Activated CD8-positive, alpha-beta memory T cell treated with anti-CD3 and anti-CD28 coated beads for 36 hours (primary cell): ENCODE measurements at regions not wholly inside any gene's neighbourhood (a gene's known extent, or its start where the extent isn't known, plus 50 kb on each side); places are given as distances from the start of the nearest gene placed in this dataset.
"Not testable (repeated sequence)": the region's sequence is repeated elsewhere in the genome, so short reads cannot be mapped to it uniquely, and the experiment has no call there.

Experiments used
- CTCF ChIA-PET: fragments of 350-600 bp; sonication (Branson Sonifier 250); formaldehyde crosslinking; loops from one replicate; lab custom pipeline; 2021; ENCODE audit warnings: antibody characterized with exemption; lab: Charles Lee
- POLR2A ChIA-PET: fragments of 350-600 bp; sonication (Branson Sonifier 250); formaldehyde crosslinking; loops from one replicate; lab custom pipeline; 2021; ENCODE audit warnings: antibody characterized with exemption; lab: Charles Lee

DNA sequence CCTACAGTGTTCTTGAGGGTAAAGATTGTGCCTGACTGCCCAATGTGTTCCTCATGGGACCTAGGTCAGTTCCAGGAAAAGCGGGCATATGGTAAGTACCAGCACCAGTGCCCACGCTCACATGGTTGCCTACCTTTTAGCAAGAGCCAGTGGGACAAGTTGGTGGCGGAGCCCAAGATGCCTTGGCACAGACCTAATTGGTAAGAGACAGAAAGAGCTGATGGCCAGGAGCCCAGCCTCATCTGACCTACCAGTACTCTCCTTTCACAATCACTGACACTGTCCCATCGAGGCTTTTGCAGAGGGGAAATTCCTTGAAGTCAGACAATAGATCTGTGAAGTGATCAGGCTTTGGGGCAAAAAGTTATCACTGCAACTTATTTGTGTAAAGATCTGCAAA is 98.4 kb upstream of the BCL6 start:
- POLR2A ChIA-PET: no interaction called here
- CTCF ChIA-PET: interaction anchor here (0.6 kb wide), 1 partner anchor 73 kb away, joined by 3 read pairs; no protein-coding TSS in a partner anchor

DNA sequence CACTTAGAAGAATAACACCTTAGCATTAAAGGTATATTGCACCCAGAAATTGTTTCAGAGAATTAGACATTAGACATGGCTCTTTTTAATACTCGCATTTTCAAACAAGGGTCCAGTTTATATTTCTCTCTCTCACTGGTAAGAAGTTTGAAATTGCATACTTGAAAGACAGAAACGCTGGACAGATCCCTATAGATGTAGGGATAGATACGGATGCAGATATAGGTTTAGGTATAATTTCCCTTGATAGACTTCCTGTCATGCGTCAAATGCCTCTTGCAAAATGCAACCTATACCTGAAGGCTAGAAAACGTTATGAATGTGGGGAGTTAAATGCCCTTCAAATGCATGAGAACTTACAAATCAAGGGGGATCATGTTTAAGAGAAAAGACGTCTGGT is 99.4 kb upstream of the BCL6 start:
- CTCF ChIA-PET: no interaction called here
- POLR2A ChIA-PET: no interaction called here

DNA sequence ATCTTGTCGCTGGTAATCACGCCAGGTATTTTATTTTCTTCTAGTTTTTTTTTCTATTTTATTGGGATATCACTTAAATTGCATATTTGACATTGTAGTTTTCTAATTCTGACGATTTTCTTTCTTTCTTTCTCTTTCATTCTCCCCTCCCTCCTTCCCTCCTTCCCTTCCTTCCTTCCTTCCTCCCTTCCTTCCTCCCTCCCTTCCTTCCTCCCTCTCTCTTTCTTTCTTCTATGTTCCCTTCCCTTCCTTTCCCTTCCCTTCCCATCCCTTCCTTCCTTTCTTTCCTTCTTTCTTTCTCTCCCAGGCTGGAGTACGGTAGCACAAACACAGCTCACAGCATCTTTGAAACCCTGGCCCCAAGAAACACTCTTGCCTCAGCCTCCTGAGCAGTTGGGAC is 100.6 kb upstream of the BCL6 start:
- CTCF ChIA-PET: no interaction called here
- POLR2A ChIA-PET: no interaction called here

DNA sequence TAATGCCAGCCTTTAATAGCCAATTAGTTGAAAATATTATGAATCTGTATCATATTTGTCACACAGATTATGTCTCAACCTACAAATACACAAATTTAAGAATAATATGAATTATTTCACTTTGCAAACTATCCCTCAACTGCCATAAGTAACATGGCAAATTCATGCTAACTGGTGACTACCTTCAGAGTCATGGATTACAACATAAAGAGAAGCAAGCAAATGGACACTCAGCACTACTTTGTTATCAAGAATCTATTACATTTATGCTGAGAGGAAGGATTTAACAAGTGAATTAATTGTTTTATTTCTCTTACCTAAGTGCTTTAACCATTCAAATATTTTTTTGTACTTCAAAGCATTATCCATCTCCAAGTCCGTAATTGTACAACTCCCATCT is 103.1 kb upstream of the BCL6 start:
- CTCF ChIA-PET: no interaction called here
- POLR2A ChIA-PET: no interaction called here

DNA sequence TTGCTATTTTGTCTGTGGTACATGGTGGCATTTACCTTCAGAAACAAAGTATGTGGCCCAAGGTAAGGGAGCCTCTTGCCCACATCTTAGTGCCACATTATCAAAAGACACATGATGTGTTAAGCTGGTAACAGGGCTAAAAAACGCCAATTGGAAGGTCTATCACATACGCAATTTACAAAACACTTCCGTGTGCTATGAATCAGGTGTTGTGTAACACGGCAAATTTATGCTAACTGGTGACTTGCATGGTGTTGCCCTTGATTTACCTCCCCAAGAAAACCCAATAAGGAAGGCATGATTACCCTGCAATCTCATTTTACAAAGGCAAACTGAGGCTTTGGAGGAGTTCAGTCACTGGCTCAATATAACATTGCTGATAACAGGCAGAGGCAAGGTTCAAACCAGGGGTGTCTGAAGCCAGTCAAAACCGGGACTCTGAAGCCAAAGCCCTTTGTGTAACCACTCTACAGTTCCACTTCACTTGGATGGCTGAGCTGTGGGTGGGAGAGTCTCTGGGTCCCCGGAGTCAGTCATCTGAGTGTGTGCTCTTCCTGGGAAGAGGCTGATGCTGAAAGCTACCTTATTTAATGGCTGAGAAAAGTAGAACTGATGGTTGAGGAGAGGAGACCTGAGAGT is 103.9 kb upstream of the BCL6 start:
- ChIA-PET CTCF (no interaction called here), POLR2A (no interaction called here)

DNA sequence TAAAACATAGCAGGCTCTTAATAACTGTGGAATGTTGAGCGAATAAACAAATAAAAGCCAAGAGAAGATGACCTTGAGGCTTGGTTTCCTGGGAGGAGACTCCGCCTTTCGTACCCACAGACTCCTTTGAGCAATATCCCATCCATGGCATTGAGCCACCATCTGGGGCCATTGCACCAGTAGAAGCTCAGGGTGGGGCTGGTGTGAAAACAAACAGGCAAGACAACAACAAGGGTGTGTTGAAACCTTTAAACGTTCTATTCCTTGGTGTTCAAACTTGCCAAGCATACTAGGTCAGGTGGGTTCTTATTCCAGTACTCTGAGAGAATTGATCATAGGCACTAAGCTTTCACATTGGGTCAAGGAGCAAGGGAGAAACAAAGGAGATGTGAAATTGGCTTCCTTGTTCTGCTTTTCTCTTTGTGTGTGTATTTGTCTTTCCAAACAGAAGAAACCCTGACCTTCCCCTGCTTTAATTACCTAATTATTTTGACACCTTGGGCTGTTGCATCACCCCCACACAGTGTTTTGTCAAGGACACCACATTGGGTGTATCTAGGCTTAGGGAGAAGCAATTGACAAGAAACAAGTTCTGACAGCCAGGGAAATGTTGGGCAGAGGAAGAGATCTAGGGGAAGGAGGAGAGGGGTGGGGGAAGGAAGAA is 105.1 kb upstream of the BCL6 start:
- POLR2A ChIA-PET: no interaction called here
- CTCF ChIA-PET: no interaction called here

DNA sequence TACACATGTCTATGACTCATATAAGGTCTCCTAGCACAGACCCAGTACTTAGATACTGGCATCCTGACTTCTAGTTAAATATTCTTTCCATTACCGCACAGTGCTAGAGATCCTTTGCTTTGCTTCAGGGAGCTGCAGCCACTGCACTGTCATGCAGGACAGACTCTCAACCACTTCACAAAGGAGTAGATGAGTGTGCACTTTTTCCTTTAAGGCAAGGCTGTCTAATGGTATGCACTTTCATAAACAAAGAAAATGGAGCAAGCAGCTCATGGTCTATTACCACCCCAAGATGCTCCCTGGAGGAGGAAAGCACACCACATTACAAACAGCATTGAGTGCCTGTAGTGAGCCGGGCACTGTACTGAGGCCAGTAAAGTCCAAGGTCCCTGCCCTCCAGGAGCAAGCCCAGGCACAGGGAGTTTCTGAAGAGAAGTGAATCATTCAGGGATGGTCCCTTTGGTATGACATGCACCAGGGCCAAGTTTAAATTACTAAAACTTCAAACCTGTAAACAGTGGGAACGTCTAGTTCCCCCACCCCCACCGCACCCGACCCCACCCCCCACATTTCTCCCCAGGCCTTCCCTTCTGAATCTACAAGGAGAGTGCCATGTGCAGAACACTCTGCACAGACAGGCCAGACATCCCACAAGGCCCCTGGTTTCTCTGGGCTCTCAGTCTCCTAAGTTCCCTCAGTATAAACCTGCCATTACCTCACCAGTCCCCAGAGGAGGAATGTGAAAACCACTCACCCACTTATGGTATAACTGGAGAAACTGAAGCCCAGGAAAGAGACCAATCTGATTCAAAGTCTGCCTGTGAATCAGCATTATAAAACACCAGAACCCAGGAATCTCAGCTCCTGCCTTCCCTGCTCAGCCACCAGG is 107.8 kb upstream of the BCL6 start:
- ChIA-PET CTCF (no interaction called here), POLR2A (no interaction called here)

DNA sequence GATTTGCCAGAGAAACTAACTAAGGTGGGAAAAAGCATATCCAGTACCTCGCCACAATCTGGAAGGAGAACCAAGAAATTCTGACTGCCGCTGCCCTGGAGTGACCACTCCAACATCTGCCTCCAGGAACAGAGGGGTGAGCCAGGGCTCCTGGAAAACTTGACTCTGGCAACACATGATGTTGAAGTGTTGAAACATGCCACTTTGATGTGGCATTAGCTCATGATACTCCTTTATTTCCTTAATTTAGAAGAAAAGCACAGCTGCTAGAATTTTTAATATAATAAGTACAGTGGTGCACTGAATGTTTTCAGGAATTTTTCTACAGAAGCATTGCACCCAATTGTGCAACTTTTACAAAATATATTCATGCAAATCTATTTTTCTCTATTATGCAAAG is 109.9 kb upstream of the BCL6 start:
- ChIA-PET CTCF (no interaction called here), POLR2A (no interaction called here)

DNA sequence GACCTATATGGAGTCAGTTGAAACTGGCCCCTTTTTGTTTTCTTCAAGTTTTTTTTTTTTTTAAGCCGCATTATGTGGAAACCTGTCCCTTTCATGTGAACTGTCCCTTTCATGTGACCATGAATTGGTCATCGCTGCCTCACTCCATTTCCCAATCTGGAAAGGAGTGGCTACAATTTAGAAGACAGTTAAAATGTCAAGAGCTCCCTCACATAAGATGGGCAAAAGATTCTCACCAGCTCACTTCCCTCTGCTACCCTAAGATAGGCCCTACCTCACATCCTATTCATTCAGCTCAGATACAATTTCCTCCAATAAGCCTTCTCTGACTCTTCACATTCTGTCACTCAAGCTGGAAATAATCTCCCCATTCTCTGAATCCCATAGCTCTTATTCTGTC is 111.3 kb upstream of the BCL6 start:
- CTCF ChIA-PET: no interaction called here
- POLR2A ChIA-PET: no interaction called here

DNA sequence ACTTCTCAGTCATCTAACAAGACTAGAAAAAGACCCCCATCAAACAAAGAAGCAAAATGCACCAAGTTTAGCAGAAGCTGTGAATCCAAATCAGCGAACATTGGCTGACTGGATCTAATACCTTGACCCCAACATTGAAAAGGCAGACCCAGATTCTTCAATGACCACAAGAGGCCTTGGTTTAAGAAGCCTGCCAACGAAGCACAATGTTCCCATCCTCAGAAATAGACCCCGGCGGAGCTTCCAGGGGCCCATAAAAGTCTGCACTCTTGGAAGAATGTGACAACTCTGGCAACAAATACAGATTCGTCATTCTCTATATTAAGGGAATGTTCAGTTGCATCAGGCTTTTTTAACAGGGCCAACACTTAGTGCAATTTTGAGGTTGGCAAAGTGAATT is 112.8 kb upstream of the BCL6 start:
- ChIA-PET CTCF (no interaction called here), POLR2A (no interaction called here)

DNA sequence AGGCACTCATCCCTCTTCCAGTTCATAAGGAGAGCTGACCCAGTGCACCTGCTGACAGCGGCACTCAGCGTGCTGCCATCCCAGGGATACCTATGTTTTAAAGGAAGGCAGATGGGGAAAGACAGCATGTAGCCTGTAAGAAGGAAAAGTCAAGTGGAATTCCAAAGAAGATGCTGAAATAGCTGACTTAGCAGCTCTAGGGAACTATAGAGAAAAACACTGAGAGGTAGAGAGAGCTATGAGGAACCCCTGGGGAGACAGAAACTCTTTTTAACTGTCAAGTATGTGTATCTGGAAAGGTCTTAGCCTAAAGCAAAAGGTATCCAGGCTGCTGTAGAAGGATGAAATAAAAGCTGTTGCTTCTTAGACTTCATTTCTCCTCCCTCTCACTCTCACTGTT is 113.4 kb upstream of the BCL6 start:
- POLR2A ChIA-PET: no interaction called here
- CTCF ChIA-PET: no interaction called here

DNA sequence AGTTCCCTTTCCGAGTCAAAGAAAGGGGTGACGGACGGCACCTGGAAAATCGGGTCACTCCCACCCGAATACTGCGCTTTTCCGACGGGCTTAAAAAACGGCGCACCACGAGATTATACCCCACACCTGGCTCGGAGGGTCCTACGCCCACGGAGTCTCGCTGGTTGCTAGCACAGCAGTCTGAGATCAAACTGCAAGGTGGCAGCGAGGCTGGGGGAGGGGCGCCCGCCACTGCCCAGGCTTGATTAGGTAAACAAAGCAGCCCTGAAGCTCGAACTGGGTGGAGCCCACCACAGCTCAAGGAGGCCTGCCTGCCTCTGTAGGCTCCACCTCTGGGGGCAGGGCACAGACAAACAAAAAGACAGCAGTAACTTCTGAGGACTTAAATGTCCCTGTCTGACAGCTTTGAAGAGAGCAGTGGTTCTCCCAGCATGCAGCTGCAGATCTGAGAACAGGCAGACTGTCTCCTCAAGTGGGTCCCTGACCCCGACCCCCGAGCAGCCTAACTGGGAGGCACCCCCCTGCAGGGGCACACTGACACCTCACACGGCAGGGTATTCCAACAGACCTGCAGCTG is 117.5 kb upstream of the BCL6 start:
- CTCF ChIA-PET, POLR2A ChIA-PET: not testable (repeated sequence)

DNA sequence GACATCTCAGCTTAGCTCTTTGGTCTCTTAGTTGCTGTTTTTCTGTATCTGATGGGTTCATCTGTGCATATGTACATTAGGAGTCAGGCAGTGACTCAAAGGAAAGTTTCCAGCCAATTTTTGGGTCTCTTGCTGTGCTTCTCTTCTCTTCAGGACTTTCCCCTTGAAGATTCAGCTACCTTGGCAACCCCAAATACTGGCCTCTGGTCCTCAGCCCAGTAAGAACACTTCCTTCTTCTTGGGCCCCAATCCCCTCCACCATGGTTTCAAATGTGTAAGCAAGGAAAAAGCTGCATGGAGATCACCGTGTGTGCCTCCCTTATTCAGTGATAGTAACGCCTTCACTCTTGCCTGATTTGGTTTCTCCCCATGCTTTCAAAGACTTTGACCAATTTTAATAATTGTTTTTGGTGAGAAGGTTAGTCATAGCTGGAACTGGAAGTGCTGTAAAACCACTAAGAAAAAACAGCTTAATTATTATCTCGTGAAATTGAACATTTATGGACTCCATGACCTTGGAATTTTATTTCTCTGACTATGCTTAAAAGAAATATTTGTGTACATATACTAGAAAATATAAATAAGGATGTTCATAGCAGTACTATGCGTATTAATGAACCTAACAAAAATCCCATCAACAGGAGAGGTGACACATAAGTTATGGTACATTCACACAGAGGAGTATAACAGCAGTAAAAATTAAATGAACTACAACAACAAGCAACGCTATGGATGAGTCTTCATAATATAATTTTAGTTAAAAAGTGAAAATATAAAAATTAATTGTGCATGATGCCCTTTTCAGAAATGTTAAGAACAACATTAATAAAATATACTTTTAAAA is 125.3 kb upstream of the BCL6 start:
- POLR2A ChIA-PET: interaction anchor here (0.6 to 1.3 kb wide), 3 partner anchors 68 to 124 kb away, joined by 3 to 4 read pairs (median 4); no protein-coding TSS in a partner anchor
- CTCF ChIA-PET: no interaction called here

DNA sequence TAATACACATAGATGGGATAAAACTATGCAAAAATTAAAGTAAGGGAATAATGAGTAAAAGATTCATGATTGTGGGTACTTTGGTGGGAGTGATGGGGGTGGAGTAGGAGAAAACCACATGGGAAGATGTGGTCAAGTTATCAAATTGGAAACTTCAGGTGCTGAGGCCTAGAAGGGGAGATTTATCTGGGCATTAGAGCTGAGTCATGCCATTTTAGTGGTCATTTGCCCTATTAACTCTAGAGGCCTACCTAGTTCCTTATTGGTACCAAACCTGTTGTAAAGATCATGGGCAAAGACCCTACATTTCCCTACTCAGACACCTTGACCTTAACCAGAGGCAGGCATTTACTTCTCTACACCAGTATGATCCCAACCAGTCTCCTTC is 125.9 kb upstream of the BCL6 start:
- ChIA-PET CTCF (no interaction called here), POLR2A (interaction anchor here (0.6 to 1.3 kb wide), 2 partner anchors 68 to 71 kb away, joined by 3 to 4 read pairs; no protein-coding TSS in a partner anchor)

DNA sequence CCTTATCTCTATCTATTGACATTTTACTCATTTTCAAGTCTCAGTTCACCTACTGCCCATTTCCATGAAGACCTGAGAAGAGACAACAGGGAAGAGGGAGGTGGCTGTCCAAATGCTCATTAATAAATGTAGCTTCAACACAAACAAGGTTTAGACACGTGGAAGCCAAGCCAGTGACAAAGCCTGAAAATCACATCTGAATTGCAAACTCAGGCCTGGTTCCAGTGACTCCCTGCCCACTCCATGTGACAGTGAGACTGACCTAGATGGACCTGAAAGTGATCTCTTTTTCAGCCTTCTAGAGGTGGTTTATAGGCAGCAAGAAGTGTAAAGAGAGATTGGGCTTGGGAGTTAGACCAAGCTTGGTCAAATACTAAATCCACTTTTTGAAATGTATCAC is 126.6 kb upstream of the BCL6 start:
- POLR2A ChIA-PET: no interaction called here
- CTCF ChIA-PET: no interaction called here

DNA sequence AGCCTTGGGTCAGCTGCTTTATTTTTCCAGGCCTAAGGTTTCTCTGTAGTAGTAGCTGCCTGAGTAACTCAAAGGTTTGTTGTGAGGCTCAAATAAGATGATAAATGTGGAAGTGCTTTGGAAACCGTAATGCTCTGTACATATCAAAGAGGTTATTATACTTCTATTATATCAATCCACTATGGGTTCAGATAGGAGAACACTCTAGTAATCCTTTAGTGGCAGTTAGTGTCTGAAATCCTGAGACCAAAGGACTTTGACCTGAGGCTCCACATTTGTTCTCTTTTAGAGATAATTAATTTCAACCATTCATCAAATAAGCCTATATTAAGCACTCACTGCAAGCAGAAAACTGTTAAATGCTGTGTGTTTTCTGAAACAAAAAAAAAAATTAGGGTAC is 128.6 kb upstream of the BCL6 start:
- POLR2A ChIA-PET: no interaction called here
- CTCF ChIA-PET: no interaction called here

DNA sequence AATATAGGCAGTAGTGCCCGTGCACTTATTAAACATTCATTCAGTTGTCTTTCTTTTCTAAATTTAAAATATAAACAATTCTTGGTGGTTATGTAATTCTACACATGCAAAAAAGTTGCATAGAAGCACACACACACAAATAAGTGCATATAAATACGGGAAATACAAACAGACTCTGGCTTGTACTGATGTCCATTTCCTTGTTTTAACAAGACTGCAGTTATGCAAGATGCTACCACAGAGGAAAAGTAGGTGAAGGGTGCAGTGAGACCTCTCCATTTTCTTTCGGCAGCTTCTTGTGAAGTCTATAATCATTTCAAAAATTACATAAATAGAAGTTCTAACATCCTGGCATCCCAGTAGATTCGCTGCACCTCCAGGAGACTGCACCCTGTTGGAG is 130.6 kb upstream of the BCL6 start:
- ChIA-PET CTCF (no interaction called here), POLR2A (no interaction called here)

DNA sequence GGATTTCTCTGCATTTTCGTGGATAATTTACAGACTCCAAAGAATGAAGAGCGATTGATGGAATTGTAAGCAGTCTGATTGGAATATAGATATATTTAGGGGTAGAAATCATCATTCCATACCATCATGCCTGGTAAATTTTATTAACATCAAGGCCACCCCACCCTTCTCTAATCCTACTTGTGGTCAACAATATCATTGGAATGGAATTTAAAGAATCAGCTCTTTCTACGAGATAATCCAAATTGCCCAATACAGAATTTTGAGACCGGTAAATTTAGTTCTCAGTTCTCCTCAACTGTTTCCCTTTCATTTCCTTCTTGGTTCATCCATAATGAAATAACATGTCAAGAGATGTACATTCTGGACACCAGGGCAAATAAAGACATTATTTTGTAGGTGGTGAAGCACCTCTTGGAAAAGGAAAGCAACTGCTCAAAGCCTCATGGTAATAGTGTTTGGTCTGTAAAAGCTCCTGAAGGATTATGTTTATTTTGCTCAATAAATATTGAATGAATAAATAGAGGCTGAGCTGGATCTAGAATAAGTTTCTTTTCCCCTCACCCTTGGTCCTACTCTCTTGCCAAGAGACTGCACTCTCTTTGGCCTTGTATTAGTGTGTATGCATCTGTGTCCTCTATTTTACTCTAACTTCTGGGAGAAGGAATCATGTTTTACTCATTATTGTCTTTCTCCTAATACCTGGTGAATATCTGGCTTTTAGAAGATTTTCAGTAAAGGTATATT is 133.7 kb upstream of the BCL6 start:
- ChIA-PET POLR2A (no interaction called here), CTCF (interaction anchor here (0.6 to 0.7 kb wide), 2 partner anchors 750 to 1625 kb away, joined by 3 read pairs; no protein-coding TSS in a partner anchor)
